ENCODE measurements at regions not wholly inside any gene's neighbourhood (a gene's known extent, or its start where the extent isn't known, plus 50 kb on each side); places are given as distances from the start of the nearest gene placed in this dataset.
A peak's percentile ranks its signal among the peaks of the same experiment; 100 is the strongest.
"Not testable (repeated sequence)": the region's sequence is repeated elsewhere in the genome, so short reads cannot be mapped to it uniquely, and the experiment has no call there.

DNA sequence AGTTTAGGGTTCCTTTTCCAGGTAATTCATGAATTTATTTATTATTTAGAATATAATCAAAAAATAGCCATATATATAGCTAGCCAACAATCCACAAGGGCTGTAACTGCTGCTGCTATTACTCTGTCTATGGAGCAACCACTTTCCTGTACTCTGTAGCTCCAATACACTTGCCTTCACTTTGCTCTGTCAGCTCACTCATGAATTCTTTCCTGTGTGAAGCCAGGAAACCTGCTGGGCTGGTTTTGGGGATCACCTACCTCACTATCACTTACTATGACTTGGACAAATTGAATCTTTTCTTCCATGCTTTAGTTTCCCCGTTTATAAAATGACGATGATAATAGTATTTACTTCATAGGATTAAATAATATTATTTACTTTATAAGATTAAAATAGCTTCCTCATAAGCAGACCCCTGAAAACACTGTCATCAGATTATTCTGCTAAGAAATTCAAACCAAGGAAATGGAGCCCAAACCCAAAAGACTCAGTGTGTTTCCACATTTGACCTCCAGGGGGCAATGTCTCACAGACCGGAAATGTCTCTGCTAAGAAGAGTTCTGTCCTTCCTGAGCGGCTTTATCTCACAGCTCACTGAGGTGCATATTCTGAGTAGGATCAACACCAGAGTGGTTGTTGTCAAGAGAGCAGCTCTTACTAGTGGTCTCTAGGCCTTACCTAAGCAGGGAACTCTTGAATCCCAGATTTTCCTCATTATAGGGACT lies 457.1 kb downstream of the DAD1 start:
- DNase-seq: peak; percentile 50

DNA sequence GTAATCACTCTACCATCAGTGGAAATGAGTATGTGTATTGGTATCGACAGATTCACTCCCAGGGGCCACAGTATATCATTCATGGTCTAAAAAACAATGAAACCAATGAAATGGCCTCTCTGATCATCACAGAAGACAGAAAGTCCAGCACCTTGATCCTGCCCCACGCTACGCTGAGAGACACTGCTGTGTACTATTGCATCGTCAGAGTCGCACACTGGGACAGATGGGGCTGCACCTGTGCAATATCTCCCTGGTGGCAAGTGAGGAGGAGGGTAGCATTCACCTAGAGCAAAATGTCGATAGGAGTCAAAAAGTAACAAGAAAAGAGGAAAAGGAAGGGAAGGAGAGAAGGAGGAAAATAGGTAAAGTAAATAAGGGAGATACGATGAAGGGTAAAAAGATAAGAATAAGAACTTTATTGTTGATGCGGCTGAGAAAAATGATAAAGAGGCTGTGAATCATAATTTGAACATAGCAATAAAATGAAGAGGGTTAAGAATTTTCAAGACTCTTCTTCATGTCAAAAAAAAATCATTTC lies 450.5 kb upstream of the OR4E1 start:
- no peak for DNase-seq

DNA sequence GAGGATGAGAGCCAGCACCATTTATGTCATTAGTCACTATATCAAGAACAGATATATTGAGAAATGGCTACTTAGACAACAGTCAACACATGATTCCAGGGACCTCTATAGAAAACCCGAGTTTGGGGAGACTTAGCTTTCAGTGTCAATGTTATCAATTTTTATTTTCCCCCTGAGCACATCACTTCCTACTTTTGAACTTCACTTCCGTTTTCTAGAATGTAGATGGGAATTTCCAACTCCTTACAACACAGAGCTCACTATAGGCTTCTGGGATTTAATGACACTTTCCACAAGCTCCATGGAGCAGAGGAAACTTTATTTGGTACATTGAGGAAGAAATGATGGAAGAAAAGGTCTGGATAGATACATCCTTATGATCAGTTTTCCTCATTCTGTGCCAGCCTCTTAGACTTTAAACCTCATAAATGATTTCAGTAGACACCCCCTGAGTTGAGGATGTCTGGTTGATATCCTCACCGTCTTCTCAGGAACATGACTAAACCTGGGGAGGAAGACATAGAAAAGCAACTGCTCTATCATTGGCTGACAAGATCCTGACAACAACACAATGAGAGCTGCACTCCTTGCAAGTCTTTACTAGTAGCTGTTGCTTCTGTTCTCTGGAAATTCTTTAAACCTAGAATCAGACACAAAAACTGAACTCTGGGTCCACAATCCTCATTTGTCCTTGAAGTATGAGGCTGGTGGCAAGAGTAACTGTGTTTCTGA lies 449.4 kb upstream of the OR4E1 start:
- DNase-seq: no peak

DNA sequence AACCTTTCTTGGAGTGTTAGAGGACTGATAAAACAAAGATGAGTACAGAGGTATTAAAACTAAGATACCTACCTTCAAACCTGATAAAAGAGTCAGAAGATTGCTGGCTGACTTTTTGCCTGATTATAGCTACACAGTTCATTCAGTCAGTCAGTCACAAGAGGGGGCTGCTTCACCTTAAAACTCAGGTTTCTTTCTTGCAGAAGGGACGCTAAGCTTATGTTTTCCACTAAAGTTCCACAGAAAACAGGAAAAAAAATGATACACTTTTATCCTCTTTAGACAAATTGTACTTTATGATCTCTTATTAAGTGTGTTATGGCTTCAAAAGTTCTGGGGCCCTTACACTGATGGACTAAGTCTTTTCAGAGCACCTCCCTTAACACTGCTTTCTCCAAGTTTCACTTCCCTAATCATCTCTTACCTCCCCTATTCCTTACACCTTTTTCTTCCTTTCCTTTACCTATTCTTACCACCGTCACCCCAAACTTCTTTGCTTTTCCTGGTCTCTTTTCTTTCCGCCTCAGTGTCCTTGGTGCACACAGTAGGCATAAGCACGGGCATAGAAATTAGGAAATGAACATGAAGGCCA lies 448.7 kb upstream of the OR4E1 start:
- DNase-seq: no peak

DNA sequence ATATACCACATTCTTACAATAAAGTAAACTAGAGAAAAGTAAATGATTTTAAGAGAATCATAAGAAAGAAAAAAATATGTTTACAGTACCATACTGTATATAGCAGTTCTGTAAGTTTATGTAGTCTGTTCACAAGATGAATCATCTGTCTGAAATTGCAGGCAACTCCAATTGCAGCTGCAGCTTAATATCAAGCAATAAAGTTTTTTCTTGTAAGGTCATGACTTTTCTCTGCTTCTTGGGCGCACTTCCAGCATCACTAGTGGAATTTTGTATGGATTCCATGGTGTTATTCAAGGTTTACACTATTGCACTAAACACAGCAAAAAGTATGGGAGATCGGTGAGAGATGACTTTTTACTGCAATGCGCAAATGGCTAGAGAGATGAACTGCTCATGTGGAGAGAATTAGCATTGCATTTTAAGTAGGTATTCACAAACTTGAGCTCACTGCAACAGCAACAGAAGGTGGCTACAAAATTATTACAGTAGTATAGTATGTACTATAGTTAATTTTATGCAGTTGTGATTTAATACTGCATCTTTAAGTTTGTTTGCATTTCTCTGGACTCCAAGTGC lies 445.4 kb upstream of the OR4E1 start:
- DNase-seq: no peak

DNA sequence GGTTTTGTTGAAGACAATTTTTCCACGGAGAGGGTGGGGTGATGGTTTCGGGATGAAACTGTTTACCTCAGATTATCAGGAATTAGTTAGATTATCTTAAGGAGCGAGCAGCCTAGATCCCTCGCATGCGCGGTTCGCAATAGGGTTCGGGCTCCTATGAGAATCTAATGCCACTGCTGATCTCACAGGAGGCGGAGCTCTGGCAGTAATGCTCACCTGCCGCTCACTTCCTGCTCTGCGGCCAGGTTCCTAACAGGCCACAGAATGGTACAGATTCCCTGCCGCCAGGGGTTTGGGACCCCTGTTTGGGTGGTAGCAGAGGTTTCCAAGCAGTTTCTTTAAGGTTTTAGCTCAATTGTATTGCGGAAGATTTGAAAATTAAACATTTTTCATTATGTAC lies 439.8 kb upstream of the OR4E1 start:
- no peak for DNase-seq

DNA sequence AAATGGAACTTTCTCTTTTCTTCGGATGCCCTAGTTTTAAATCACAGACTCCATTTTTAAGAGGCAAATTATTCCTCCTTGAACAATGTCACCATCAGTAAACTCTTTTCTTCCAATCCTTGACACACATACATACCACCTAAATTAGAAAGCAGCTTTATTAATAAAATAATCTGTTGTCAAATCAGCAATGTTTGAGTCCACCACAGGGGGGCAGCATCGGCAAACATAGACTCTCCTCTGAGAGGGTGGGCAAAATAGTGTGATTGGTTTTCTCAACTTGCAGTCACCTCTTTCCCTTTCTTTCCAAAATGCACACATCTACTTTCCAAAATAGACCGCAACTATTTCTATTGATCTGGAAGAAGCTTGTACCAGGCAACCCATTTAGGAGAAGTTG lies 438.4 kb upstream of the OR4E1 start:
- DNase-seq: peak; percentile 58

DNA sequence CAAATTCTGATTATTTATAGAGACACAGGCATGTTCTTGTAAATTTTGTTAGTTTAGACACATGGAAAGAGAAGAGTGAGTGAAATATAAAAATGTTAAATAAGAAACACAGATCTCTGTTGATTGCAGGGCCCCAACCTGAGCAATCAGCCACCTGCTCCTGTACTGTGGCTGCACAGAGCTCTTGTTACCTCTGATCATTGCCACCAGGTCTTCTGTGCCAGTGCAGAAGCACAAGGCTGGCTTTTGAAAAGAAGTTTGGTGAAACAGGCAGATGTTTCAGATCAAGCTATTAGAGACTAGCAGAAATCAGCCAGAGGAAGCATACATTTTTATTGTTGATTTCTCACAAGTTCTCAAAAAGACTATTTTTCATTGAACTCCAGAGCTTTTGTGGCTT lies 434.1 kb upstream of the OR4E1 start:
- no peak for DNase-seq

DNA sequence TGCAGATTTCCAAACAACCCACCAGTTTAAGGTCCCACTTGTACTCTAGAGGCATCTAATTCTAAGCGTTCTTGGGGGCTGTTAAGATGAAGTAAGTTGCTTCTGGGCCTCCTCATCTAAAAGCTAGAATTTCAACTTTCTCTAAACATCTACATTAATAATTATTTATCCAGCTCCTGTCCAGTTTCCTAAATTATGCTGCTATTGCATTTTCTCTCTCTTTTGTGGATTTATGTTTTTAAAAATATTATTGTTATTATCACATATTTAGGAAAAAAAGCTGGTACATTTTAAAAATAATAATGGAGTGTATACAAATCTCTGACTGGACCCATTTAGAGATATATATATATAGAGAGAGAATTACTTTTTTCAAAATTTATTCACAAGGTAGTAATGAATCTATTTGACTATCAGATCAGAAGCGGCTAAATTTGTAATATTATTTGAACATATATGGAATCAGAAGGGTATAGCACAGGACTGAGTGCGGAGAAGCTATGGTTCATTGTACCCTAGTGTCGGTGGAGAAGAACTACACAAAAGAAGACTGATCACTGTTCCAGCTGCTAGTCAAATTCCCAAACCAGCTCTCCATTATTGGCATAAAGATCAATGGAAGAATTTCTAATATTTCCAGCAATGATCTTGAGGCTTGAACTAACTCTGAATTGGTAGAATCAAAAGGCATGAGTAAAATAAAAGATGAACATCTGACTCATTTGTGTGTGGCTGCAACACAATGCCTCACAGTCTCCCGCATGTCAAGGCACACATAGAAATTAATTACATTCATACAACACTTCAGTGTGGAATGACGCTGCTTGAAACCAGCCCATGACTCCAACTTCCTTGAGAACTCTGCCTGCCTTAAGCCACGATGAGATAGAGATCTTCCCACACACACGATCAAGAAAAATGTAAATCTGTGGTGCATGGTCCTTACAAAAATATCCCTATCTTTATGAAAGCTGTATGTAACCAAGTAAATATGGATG lies 433.4 kb upstream of the OR4E1 start:
- DNase-seq: no peak

DNA sequence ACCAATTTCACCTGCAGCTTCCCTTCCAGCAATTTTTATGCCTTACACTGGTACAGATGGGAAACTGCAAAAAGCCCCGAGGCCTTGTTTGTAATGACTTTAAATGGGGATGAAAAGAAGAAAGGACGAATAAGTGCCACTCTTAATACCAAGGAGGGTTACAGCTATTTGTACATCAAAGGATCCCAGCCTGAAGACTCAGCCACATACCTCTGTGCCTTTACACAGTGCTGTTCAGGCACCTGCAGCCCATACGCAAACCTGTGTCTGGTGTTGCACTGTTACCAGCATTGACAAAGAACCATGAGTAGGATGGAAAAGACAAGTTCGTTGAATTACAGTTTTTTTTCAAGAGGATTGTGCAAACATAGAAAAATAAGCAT lies 432.0 kb upstream of the OR4E1 start:
- no peak for DNase-seq

DNA sequence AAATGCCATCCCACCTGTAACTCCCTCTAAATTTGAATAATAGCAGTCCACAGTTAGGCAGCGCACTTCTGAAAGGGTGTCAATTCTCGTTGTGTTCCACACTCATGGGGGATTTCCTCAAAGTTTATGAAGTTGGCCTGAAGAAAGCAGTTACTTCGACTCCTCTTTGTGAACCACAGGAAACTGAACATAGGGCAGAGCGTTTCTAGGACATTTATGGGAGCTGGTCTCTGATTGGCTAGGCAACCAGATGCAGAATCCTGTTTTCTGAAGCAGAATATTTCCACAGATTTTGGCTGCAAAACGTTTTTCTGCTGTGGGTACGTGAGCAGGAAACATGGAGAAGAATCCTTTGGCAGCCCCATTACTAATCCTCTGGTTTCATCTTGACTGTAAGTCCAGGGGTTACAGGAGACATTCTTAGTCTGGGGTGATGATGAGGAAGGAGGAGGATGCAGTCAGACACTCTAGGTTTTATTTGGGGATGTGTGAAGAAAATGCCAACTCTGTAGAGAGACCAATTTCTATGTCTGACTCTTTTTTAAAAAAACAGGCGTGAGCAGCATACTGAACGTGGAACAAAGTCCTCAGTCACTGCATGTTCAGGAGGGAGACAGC lies 431.5 kb upstream of the OR4E1 start:
- no peak for DNase-seq

DNA sequence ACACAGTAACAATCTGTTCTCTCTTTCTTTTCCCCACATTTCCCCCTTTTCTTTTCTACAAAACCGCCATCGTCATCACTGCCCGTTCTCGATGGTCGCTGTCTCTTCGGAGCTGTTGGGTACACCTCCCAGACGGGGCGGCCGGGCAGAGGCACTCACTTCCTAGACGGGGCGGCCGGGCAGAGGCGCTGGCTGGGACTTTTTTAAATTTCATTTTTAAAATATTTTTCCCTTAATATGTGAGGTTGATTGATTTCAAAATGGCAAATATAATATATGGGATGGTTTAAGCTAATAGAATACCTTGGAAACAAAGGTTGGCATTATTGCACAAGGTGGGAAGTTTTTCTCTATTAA lies 427.1 kb upstream of the OR4E1 start:
- not testable (repeated sequence) for DNase-seq

DNA sequence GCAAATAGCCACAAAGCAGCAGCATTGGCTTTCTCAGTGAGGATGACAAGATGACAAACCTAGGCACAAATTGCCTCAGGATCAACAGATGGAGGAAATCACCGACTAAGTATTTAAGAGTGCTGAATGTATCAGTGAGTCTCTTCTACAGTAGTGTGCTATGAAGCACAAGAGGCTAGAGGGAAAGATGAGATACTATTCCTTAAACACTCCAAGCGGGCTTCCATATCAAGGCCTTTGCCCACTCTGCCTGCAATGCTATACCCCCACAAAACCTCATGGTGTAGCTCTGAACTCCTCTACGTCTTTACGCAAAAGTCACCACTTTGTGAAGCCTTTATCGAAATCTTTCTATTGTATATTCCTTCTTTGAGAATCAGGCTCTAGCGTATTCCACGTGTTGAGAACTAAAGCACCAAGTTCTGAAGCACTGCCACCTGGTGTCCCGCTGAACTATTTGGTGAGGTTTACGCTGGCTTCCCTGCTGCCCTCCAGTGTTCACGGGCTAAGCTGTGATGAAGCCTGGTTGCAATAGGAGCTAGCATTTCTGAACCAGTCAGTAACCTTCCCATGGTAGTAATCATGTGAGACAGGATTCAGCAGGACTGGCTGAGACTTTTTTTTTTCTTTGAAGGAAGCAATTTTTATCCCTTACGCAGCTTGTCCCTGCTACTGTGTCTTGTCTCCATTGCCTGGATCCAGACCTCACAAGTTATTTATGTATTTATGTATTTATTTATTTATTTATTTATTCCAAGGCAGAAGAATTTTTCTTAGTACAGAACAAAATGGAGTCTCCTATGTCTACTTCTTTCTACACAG lies 426.5 kb upstream of the OR4E1 start:
- DNase-seq: peak; percentile 63

DNA sequence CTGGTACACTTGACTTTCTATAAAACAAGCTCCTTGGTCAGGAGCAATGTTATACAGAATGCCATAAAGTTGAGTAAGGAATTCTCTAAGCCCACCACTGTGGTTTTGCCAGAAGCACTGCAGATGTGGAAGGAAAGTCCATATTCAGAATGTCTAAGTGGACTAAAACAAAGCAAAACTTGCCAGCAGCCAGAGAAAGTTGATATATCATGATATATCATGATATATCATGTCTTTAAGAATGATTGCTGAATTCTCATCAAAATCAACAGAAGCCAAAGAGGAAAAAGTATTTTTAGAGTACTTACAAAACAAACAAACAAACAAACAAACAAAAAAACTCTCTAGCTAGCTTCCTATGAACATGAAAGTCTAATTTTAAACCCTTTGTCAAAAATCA lies 424.8 kb upstream of the OR4E1 start:
- no peak for DNase-seq

DNA sequence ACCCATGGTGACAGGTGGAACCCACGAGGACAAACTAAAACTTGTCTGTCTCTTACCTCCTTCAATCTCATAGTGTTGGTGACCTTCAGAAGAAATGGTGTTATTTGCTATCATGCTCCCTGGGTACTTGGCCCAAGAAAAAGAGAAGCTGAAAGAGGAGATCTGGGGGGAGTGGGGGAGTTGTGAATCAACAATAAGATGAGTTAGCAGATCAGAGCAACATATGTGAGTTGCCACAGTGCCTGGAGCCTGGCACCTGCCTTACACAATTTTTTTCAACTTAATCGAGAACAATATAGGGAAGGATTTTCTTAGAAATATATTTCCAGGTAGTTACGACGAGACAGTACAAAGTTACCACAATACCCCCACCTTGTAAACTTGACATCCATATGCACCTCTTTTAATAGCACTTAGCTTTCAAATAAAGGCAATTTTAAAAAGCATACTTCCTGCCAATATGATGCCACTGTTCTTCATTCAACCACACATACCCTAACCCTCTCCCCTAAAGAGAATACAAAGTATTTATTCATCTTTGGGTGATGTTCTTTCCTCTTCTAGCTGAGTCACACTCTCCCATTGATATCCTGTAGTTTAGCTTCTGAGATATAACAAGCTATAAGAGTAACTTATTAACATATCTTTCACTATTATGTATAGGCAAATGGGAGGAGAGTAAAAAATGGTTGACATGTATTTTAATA lies 424.1 kb upstream of the OR4E1 start:
- DNase-seq: no peak

DNA sequence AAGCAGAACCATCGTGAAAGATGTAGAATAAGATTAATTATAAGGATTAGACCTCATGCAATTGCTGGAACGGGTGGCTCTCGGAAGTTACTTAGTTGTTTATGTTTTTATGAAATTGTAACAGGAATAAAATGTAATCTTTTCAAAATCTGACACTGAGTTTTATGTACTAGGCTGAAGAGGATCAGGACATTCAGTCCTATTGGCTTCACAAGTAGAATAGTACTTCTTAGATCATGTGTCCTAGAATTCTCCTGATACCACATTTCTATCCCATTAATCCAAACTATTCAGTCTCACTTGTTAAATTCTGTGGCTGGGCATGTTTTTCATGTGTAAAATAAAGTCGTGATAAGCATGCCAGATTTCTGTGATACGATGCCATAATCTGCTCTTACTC lies 423.5 kb upstream of the OR4E1 start:
- DNase-seq: no peak

DNA sequence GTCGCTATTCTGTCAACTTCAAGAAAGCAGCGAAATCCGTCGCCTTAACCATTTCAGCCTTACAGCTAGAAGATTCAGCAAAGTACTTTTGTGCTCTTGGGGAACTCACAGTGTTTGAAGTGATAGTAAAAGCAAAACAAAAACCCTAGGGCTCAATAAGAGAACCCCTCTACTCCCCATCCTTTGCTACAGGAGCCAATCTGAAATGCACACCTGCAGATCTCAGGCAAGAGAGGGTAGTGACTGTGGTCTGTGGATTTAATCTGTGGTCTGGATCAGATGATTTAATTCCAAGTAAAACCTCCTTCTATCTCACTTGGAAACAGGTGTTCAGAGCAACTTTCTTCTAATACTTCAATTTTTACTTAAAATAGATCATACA lies 422.9 kb upstream of the OR4E1 start:
- no peak for DNase-seq

DNA sequence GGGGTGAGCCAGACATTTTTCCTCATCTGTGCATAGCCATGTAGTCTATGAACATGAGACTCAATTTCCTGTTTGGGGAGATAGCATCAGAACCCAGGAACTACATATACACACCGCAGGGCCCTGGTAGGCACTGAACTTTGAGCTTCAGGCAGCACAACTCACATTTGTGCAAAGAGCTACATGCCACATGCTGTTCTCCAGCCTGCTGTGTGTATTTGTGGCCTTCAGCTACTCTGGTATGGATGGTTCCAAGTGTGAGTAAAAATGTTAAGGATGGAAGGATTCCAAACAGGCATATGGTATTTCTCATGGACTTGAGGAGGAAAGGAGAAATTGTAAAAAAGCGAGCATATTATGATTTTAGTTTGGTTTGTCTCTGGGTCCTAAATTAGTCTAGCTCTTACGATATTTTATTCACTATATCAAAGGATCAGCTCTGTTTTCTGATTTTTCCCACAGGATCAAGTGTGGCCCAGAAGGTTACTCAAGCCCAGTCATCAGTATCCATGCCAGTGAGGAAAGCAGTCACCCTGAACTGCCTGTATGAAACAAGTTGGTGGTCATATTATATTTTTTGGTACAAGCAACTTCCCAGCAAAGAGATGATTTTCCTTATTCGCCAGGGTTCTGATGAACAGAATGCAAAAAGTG lies 422.4 kb upstream of the OR4E1 start:
- DNase-seq: peak; percentile 23

DNA sequence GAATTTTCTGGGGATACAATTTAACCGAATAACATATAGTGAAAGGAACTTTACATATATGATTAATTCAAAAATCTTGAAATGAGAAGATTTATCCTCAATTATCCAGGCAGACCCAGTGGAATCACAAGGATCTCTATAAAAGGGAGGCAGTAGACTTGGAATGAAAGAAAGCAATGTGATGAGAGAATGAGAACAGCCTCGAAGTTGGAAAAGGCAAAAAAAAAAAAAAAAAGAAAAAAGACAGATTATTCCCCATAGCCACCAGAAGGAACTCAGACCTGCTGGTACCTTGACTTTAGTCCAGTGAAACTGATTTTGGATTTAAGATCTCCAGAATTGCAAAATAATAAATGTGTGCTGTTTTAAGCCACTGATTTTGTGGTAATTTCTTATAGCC lies 416.3 kb upstream of the OR4E1 start:
- no peak for DNase-seq
